ENCODE measurements at regions not wholly inside any gene's neighbourhood (a gene's known extent, or its start where the extent isn't known, plus 50 kb on each side); places are given as distances from the start of the nearest gene placed in this dataset.
"Not testable (repeated sequence)": the region's sequence is repeated elsewhere in the genome, so short reads cannot be mapped to it uniquely, and the experiment has no call there.

DNA sequence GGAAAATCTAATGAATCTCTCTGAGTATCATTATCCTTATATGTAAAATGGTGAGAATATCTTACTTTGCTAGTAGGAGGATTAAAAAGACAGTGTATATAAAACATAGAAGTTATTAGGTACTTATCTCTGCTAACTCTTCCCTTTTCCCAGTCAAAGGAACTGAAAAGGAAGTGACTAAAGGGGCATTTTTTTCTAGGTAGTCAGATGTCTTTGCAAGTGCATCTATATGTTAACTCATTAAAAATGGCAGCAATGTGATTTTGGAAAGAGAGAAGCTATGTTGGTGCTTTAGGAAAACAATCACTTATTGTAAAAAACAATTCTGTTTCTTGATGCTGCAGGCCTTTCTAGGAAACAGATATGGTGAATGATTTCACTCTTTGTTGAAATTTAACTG lies 180.9 kb downstream of the SAMD5 start:
- ATAC-seq (no peak), DNase-seq (no peak)
- no peaks in the 10 kb centered on the region for H3K4me1 ChIP-seq
- no peaks in the 10 kb centered on the region for H3K9me3 ChIP-seq
- H3K27ac ChIP-seq: no peak overlapping the region
- no peak overlapping the region for H3K4me3 ChIP-seq
- intact Hi-C loops (cut with DNase I): no loop called here
- no peaks in the 10 kb centered on the region for H3K36me3 ChIP-seq (ENCODE audit: insufficient read depth in 1 of 2, low read depth in 1 of 2)
- H3K27me3 ChIP-seq (ENCODE audit: insufficient read depth in 3 of 3, low read length in 2 of 3): no peaks in the 10 kb centered on the region
- TF ChIP-seq, protein P1, sequence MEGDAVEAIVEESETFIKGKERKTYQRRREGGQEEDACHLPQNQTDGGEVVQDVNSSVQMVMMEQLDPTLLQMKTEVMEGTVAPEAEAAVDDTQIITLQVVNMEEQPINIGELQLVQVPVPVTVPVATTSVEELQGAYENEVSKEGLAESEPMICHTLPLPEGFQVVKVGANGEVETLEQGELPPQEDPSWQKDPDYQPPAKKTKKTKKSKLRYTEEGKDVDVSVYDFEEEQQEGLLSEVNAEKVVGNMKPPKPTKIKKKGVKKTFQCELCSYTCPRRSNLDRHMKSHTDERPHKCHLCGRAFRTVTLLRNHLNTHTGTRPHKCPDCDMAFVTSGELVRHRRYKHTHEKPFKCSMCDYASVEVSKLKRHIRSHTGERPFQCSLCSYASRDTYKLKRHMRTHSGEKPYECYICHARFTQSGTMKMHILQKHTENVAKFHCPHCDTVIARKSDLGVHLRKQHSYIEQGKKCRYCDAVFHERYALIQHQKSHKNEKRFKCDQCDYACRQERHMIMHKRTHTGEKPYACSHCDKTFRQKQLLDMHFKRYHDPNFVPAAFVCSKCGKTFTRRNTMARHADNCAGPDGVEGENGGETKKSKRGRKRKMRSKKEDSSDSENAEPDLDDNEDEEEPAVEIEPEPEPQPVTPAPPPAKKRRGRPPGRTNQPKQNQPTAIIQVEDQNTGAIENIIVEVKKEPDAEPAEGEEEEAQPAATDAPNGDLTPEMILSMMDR (IDR thresholded peaks at IDR 0.05): no peak

DNA sequence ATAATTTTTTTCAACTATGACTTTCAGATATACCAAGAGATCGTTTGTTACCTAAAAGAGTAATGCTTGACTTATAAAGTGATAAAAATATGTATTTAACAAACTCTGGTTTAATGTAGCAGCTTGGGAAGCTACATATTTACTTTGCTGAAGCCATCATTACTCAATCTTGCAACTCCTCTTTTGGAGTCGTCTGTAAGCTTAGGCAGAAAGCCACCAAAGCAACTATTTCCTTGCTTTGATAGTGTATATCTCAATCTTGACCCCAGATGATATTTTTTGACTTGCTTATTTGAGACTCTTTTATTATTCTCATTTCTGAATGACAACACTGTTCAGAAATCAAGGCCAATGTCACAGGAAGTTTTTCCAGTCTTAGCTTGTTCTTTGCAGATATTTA lies 183.0 kb downstream of the SAMD5 start:
- intact Hi-C loops (cut with DNase I): no loop called here
- ATAC-seq (no peak), DNase-seq (no peak)
- Histone ChIP-seq H3K36me3 (ENCODE audit: insufficient read depth in 1 of 2, low read depth in 1 of 2) (no peaks in the 10 kb centered on the region), H3K4me1 (no peaks in the 10 kb centered on the region), H3K27me3 (ENCODE audit: insufficient read depth in 3 of 3, low read length in 2 of 3) (no peaks in the 10 kb centered on the region), H3K4me3 (no peak overlapping the region), H3K9me3 (no peaks in the 10 kb centered on the region), H3K27ac (no peak overlapping the region)
- WGBS, 3 donors: 55 to 60% (median 58%) methylated on average over 2 of the region's 2 CpGs
- TF ChIP-seq, protein P1 (IDR thresholded peaks at IDR 0.05): no peak

DNA sequence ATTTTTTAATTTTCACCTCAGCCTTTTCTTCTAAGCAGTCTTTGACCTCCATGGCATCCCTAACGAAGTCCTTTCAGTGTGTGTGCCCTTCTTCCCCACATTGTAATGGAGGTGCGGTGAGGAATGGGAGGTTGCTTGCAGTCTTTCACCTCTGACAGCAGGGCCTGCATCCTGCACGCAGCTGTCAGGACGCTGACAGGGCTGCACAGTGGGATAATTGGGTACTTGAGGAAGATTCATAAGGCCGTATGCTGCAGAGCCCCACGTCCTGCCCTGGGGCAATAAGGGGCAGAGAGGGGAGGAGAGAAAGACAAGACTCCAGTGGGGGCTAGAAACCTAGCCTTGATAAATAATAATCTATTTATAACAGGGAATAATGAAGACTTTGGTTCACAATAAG lies 184.7 kb downstream of the SAMD5 start:
- ATAC-seq: no peak
- TF ChIP-seq, protein P1 (IDR thresholded peaks at IDR 0.05): no peak

DNA sequence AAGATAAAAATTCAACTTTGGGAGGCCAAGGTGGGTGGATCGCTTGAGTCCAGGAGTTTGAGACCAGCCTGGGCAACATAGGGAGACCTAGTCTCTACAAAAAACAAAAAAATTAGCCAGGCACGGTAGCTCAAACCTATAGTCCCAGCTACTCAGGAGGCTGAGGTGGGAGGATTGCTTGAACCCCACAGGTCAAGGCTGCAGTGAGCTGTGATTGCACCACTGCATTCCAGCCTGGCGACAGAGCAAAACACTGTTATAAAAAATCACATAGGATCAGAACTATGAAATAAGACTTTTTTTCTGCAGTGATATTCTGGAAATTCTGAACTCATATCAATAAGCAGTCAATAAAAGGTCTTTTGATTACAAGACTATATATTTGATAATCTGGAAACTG lies 186.1 kb downstream of the SAMD5 start:
- DNase-seq; H3K4me3 ChIP-seq; ATAC-seq; H3K4me1 ChIP-seq; H3K27me3 ChIP-seq (ENCODE audit: insufficient read depth in 3 of 3, low read length in 2 of 3); intact Hi-C loops (cut with DNase I); H3K9me3 ChIP-seq; H3K36me3 ChIP-seq (ENCODE audit: insufficient read depth in 1 of 2, low read depth in 1 of 2); H3K27ac ChIP-seq: not testable (repeated sequence)
- 85 to 94% (median 90%) methylated on average over 3 of the region's 3 CpGs for WGBS, 3 donors

More for the DNA sequence above, 184.7 kb downstream of the SAMD5 start:
- 61 to 69% (median 66%) methylated on average over 6 of the region's 6 CpGs for WGBS, 3 donors
- H3K36me3 ChIP-seq (ENCODE audit: insufficient read depth in 1 of 2, low read depth in 1 of 2): no peaks in the 10 kb centered on the region
- intact Hi-C loops (cut with DNase I): no loop called here
- H3K9me3 ChIP-seq: no peaks in the 10 kb centered on the region
- DNase-seq: no peak
- H3K4me1 ChIP-seq: no peaks in the 10 kb centered on the region
- no peaks in the 10 kb centered on the region for H3K27me3 ChIP-seq (ENCODE audit: insufficient read depth in 3 of 3, low read length in 2 of 3)
- no peak overlapping the region for H3K27ac ChIP-seq
- H3K4me3 ChIP-seq: no peak overlapping the region

DNA sequence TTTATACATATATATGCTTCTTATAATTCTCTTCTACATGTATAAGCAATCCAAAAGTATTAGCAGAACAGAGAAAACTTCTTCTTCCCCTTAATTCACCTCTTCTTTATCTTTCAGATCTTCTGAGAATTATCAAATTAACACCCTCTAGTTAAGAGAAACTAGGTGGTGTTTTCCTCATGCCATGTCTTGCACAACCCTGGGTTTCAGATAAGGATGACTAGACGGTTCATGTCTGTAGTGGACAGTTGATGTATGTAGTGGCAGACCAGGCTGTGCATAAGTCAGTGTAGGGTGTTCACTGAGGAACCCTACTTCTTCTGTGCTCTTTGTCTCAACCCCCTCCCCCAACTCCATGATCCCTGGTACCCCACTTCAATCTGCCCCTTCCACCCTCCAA lies 187.3 kb downstream of the SAMD5 start:
- ATAC-seq (no peak), DNase-seq (no peak)
- no peak overlapping the region for H3K4me3 ChIP-seq
- H3K27me3 ChIP-seq (ENCODE audit: insufficient read depth in 3 of 3, low read length in 2 of 3): no peaks in the 10 kb centered on the region
- H3K27ac ChIP-seq: no peak overlapping the region
- WGBS, 3 donors: 77 to 93% (median 92%) methylated on average over 1 of the region's 1 CpG
- H3K36me3 ChIP-seq (ENCODE audit: insufficient read depth in 1 of 2, low read depth in 1 of 2): no peaks in the 10 kb centered on the region
- TF ChIP-seq, protein P1 (IDR thresholded peaks at IDR 0.05): no peak
- H3K4me1 ChIP-seq: no peaks in the 10 kb centered on the region
- no peaks in the 10 kb centered on the region for H3K9me3 ChIP-seq
- intact Hi-C loops (cut with DNase I): no loop called here
